HG03108 (cell line): ENCODE measurements at regions not wholly inside any gene's neighbourhood (a gene's known extent, or its start where the extent isn't known, plus 50 kb on each side); places are given as distances from the start of the nearest gene placed in this dataset.
"Not testable (repeated sequence)": the region's sequence is repeated elsewhere in the genome, so short reads cannot be mapped to it uniquely, and the experiment has no call there.

ENCODE experiments used
- ATAC-seq: cut with Tn5 transposase; IDR thresholded peaks from one replicate; pipeline ENCODE4 v1.9.1; 2021; ENCODE audit warnings: moderate library complexity; ENCODE audit not compliant: unreplicated experiment

DNA sequence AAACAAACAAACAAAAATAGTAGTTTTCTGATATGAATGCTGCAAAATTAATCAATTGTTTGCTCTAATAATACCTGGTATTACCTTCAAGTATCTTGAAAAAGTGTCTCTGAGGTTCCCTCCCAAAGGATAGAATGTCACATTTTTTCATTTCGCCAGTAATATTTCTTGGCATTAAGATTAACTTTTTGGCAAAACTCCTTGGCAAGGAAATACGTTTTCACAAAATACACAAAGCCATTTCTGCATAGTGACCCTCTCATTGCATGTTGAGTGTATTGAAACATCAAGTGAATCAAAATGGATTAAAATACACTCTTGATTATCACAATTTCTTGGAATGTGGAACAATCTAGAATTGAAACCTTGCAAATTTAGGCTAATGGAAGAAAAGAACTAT, 230.5 kb downstream of the ATPSCKMT start:
- ATAC-seq: no peak

DNA sequence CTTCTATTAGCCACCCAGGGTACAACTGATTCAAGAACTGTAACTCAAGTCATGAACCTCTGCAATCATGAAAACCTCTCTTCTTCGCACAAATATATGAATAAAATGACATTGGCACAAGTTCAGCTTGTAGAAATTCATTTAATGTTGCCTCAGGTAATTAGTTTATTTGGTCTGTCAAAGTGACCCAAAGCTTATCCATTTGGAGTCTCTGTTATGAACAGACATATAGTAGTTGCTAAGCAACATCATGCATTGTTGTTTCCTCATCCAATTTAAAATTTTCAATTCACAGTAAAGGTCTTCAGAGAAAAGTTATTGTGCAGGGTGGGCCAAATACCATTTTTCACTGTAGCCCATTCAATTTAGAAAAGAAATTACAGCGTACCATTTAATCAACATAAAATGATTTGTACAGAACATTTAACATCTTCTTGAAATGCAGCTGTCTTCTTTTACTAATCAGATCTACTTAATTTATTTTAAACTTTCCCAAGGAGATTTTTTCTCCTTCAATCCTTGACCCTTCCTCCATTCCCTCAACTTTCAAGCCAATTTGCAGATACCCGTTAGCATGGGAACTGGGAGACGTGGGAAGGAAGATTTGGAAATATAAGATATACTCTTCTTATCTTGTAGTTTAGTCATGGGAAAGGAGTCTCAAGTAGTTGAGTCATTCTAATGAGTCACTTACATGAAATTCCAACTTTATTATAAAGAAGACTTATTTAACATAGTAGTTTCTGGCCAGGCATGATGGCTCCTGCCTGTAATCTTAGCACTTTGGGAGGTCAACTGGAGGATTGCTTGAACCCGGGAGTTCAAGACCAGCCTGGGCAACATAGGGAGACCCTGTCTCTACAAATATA, 231.3 kb downstream of the ATPSCKMT start:
- ATAC-seq: no peak

DNA sequence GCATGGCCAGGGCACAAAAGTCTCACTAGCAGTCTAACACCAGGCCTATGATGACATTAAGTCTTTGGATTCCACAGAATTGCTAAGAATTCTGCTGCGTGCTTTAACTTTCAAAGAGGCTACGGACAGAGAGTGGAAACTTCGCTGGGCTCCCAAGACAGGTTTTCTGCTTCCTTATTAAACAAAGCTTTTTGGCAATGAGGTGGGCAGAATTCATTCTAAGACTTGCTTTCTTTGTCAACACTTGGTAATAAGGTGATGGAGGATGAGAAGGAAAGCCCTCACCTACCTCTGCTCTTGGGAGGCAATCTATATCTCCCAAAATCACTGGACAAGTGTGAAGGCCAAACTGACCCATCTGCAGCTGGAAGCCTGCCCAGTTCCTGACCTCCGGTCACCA, 231.9 kb downstream of the ATPSCKMT start:
- no peak for ATAC-seq

DNA sequence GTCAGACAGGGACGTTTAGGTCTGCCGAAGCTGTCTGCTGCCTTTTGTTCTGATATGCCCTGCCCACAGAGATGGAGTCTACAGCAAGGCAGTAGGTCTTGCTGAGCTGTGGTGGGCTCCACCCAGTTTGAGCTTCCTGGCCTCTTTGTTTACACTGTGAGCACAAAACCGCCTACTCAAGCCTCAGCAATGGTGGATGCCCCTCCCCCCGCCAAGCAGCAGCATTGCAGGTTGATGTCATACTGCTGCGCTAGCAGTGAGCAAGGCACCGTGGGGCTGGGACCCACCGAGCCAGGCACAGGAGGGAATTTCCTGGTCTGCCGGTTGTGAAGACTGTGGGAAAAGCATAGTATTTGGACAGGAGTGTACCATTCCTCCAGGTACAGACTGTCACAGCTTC, 233.1 kb downstream of the ATPSCKMT start:
- not testable (repeated sequence) for ATAC-seq

DNA sequence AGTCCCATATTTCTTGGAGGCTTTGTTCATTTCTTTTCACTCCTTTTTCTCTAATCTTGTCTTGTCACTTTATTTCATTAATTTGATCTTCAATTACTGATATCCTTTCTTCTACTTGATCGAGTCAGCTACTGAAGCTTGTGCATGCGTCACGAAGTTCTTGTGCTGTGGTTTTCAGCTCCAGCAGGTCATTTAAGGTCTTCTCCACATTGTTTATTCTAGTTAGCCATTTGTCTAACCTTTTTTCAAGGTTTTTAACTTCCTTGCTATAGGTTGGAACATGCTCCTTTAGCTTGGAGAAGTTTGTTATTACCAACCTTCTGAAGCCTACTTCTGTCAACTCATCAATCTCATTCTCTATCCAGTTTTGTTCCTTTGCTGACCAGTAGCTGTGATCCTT, 234.0 kb downstream of the ATPSCKMT start:
- not testable (repeated sequence) for ATAC-seq

DNA sequence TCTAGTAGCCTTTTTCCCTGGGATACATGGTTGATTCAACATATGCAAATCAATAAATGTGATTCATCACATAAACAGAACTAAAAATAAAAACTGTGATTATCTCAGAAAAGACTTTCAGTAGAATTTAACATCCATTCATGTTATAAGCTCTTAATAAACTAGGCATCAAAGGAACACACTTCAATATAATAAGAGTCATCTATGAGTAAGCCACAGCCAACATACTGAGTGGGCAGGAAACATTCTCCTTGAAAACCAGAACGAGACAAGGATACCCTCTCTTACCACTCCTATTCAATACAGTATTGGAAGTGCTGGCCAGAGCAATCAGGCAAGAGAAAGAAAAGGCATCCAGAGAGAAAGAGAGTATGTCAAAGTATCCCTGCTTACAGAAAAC, 239.9 kb downstream of the ATPSCKMT start:
- ATAC-seq: no peak

DNA sequence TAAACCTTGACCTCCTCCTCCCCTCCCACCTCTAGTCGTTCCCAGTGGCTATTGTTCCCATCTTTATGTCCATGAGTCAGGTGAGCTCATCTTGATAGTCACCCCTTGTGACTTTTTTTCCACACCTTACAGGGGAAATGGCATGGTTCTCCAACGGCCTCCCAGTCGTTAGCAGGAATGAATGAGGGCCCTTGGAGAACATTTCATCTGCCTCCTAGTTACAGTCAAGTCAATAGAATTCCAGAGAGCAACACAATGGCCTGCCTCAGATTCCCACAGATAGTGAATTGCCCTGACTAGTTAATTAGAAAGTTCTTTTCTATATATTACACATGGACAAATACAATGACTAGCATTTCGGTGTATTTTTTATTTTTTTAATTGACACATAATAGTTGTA, 262.6 kb downstream of the ATPSCKMT start:
- ATAC-seq: no peak

DNA sequence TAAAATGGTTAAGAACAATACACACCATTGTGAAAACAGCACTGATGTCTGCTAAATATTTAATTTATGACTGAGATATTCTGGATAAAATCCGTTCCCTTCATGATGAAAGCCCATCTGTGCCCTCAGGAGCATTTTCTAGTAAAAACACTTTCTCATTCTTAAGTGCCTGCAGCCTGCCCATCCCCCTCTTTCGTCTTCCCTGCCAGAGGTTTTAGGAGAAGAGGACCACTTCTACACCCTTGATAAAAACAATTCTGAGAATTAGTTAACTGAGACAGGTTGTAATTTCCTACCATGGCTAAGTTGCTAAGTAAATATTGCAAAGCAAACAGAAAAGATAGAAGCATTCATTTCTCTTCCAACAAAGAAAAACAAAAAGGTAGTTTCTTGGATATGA, 272.6 kb downstream of the ATPSCKMT start:
- no peak for ATAC-seq

DNA sequence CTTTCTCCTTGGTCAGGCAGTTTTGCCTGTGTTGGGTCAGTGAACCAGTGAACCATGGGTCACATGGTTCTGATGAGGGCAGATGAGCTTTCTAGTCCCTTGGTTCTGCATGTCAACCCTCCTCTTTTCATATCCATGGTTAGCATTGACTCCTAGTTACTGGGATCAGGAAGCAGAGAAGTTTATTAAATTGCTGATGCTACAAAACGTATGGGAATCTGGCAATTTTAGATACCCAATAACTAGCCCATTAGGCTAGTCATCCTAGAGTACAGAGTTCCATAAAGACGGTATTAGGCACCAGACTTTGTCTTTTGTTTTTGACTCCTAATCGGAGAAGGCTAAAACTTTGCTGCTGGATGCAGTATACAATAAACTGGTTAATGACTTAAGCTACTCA, 273.1 kb downstream of the ATPSCKMT start:
- ATAC-seq: no peak

DNA sequence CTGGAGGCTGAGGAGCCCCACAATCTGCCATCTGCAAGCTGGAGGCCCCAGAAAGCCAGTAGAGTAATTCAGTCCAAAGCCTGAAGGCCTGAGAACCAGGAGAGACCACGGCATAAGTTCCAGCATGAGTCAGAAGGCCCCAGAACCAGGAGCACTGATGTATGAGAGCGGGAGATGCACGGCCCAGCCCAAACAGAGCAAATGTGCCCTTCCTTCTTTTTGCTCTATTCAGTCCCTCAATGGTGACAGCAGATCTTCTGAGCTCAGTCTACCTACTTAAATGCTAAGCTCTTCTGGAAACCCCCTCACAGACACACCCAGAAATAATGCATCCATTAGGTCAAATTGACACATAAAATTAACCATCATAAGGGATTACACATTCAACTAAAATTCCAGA, 277.6 kb downstream of the ATPSCKMT start:
- no peak for ATAC-seq

DNA sequence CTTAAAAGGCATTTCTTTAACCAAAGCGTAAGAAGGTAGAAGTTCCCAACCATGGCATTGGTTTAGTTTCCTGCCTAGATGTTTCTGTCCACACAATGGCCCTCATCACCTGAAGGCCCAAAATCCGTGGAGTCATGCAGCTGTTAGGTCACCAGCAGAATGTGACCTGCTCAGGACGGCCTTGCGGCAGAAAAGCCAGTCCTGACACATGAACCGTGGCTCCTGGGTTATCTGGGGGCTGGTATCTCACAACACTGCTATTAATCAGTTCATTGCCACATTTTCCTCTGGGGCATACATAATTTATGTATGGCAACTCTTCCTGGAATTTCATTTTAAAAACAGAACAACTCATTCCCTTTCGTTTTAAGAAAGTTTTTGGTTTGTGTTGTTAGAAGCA, 278.4 kb downstream of the ATPSCKMT start:
- no peak for ATAC-seq

DNA sequence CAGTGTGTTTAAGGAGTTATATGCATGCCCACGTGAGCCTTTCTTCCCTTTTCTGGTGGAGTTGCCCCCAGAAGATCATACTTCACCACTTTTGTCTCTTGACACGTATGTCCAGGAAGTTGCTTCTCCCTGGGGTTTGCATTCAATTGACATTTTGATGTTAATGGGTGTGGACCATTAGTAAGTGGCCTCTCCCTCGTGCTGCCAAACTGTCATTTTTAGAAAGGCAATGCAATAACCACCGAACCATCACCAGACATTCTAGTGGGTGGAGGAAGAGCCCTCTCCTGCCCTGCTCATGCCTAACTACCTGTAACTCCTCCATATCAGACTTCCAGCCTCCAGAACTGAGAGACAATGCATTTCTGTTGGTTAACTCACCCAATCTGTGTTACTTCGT, 290.8 kb downstream of the ATPSCKMT start:
- no peak for ATAC-seq

DNA sequence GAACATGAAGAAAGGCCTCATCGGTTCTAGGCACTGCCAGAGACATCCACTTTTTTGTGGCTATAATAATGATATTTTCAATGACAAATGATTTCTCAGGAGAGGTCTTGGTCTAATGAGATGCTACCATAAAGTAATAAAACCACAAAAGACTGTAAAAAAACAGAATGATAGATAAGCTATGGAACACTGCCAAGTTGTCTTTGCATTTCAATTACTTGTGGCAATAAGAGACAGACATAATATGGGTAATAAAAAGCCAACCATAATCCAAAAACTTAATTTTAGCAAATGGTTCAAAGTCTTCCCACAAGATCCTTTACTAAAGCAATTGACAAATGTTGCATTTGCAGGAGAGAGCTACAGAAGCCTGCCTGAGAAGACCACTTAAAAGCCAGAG, 292.5 kb downstream of the ATPSCKMT start:
- no peak for ATAC-seq

DNA sequence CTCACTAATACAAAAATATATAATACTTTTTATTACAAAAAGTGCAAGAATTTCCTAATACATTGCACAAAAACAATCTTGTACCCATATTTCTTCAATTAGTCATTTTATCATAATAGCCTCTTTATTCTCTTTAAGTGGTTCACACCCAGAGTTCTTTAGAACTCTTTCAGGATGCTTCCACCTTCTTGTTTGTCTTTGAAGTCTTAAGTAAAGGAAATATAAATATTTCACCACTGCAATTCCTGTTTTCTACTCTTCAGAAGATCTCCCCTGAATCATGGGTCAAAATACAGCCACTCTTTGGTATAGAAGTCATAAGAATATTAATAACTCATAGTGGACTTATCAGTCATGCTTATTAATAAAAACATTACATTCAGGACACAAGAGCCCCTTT, 293.0 kb downstream of the ATPSCKMT start:
- no peak for ATAC-seq

DNA sequence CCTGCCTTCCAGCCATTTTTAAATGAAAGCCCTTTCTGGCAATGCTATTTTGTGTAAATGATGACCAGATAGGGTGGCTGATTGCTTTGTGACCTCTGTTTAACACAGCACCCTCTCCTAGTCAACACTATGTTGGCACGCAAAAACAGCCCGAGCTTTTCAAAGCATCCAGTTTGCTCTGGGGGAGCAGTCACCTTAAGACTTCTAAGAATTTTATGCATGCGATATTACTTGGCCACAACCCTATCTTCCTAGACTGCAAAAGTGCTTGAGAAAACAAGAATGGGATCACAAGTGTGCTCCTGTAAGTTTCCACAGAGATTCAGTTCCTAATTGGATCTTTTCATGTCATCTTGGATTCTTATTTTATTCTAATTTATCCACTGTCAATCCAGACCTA, 294.1 kb downstream of the ATPSCKMT start:
- ATAC-seq: no peak

DNA sequence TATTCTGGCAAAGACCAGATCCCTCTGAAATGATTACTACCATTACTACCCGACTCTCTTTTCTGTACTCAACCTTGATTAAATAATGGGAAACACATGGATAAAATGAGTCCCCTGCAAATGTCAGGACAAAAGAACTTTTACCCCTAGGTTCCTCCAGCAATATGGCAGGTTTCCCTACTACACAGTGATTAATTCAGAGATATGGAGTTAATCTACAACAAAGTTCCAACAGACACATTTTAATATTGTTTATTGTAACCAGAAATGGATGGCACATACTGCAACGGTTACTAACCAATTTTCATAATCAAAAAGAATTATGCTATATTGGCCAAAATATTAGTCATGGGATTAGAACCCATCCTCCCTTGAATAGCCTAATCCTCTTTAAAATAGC, 294.8 kb downstream of the ATPSCKMT start:
- no peak for ATAC-seq

DNA sequence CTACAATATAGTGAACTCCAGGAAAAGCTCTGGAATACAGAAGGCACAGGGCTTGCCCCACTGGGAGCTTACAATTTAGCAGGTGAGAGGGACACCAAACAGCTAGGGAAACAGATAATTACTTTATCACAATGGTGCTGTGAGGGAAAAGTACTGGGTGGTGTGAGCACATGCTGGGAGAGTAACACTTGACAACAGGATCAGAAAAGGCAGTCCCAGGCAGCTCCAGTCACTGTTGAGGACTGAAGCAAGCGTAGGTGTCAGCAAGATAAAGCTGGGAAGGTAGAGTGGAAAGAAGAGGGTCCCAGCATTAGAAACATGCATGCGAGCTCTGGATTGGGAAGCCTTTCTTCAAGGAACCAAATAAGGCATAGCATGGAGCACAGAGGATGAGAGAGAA, 296.0 kb downstream of the ATPSCKMT start:
- ATAC-seq: no peak

DNA sequence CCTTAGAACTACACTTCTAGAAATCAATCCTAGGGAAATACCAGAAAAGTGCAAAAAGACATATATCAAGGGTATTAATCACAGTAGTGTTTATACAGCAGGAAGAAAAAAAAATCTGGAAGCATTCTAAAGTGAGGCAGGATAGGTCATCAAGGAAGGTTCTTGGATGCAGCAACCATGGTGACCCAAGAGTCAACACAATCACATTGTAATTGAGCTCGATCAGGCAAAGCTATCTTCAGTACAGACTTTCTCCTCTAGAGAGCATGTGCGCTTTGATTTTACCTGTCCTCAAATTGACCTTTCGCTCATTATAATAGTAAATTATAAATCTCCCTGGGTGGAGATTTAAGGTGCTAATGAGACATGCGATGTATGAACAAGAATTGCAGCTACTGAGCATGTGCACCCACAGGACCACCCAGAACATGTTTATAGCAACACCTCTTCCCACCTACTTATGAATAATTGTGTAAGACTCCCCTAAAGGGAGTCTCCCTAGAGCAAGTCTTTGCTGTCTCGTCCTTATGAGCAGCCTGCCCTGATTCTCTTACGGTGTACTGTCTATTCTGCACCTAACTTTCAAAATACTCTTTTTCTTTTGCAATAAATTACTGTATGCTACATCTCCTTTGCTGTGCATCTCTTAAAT, 297.7 kb downstream of the ATPSCKMT start:
- no peak for ATAC-seq

DNA sequence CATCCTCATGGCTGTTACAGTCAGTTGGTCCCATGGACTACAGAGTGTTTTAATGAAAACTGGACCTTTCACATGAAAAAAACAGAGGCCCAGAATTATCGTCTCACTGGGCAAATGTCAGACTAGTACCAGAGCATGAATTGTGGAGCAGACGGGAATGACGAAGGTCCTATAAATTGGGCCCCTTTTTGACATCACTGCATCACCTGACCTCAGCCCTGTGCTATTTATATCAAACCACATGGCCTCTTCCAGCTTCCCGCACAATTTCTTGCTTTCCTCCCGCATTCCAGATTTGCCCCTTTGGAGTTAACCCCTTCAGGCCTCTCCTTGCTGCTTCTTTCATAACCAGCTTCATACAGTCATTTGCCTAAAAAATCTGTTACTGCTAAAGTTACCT, 301.7 kb downstream of the ATPSCKMT start:
- no peak for ATAC-seq

DNA sequence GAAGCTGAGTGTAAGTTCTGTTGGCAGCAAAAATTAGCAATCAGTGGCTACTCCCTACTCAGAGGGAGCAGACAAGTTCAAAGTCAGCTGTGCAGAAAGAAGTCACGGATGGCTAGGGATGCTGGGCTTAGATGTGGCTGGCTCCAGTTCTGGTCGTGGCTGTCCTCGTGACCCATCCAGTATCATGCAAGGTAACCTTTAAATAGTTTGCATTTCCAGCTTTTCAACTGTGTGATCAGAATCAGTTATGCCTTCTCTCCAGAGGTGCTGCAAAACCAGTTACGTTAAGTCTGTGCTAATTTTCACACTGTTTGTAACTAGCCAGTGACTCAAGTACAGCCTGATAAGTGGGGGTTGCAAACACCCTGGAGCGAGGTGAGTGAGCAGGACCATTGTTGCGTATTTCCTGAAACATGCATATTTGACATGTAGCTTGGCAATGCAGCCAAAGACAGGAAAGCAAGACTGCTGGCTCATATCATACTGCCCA, 302.4 kb downstream of the ATPSCKMT start:
- ATAC-seq: peak; percentile 38

DNA sequence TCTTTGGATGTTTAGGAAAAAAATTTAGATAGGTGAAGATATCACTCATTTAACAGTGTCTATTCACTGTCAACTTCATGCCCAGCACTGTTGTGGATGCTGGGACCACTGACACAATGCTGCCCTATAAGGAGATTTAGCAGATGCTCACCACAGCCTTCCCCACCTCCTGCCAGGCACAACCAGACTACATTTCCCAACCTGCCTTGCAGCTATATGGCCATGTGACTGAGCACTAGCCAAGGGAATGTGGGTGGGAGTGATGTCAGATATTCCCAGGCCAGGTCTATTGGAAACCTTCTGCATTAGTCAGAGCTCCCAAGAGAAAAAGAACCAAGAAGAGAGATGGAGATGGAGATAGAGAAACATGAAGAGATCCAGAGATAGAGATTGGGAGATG, 302.6 kb upstream of the TAS2R1 start:
- ATAC-seq: no peak

DNA sequence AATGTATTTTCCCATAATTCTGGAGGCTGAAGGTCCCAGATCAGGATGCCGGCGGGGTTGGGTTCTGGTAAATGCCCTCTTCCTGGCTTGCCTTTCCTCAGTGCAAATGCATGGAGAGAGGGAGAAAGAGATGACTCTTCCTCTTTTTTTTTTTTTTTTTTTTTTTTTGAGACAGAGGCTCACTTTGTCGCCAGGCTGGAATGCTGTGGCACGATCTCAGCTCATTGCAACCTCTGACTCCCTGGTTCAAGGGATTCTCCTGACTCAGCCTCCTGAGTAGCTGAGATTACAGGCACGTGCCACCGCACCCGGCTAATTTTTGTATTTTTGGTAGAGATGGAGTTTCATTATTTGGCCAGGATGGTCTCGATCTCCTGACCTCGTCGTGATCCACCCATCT, 300.0 kb upstream of the TAS2R1 start:
- no peak for ATAC-seq
